Bronchial epithelial cell (primary cell): ENCODE measurements at regions not wholly inside any gene's neighbourhood (a gene's known extent, or its start where the extent isn't known, plus 50 kb on each side); places are given as distances from the start of the nearest gene placed in this dataset.

ENCODE experiments used
- DNase-seq: peaks from one replicate; pipeline ENCODE4 v3.0.0-alpha.2; 2010; ENCODE audit warnings: low read depth
- FAIRE-seq: peaks from 2 replicates; lab custom pipeline; 2011; peaks lifted over from hg19 to GRCh38; lab: Jason Lieb, UNC
- H3K27me3 ChIP-seq: 2 replicates; pipeline ENCODE4 v1.5.1; 2011; ENCODE audit warnings: low read length; ENCODE audit not compliant: control insufficient read depth, insufficient read depth
- H3K36me3 ChIP-seq: 2 replicates; pipeline ENCODE4 v1.5.1; 2011; ENCODE audit warnings: low read length; ENCODE audit not compliant: control insufficient read depth, insufficient read depth
- H3K4me3 ChIP-seq: 2 replicates; pipeline ENCODE4 v1.5.1; 2011; ENCODE audit warnings: mild to moderate bottlenecking, low read depth, low read length, control low read depth
- CTCF ChIP-seq: IDR thresholded peaks from 2 replicates; pipeline ENCODE4 v1.5.1; 2011; ENCODE audit warnings: mild to moderate bottlenecking, moderate library complexity, low read length, control low read depth, inconsistent platforms; ENCODE audit not compliant: insufficient read depth, severe bottlenecking

GRCh38 chr6:153208706-153209105 lies 77.6 kb upstream of the RGS17 start:
- no peak for FAIRE-seq

GRCh38 chr6:153207617-153208016 lies 76.5 kb upstream of the RGS17 start:
- no peaks in the 10 kb centered on the region for H3K36me3 ChIP-seq
- H3K27me3 ChIP-seq: no peaks in the 10 kb centered on the region
- no peak overlapping the region for H3K4me3 ChIP-seq
- DNase-seq: no peak
- TF ChIP-seq CTCF: no peak
- no peak for FAIRE-seq

More at GRCh38 chr6:153208706-153209105, 77.6 kb upstream of the RGS17 start:
- H3K36me3 ChIP-seq: no peaks in the 10 kb centered on the region
- no peak for DNase-seq
- no peaks in the 10 kb centered on the region for H3K27me3 ChIP-seq
- no peak for TF ChIP-seq CTCF
- H3K4me3 ChIP-seq: no peak overlapping the region

- no peak for FAIRE-seq
- Histone ChIP-seq H3K4me3 (no peak overlapping the region), H3K36me3 (no peaks in the 10 kb centered on the region), H3K27me3 (no peaks in the 10 kb centered on the region)
- TF ChIP-seq CTCF: no peak
- DNase-seq: no peak
These were observed 75.9 kb upstream of the RGS17 start for GRCh38 chr6:153207006-153207405.

- DNase-seq: no peak
- FAIRE-seq: no peak
- no peaks in the 10 kb centered on the region for H3K27me3 ChIP-seq
These were observed 62.1 kb upstream of the RGS17 start for GRCh38 chr6:153192943-153193885.

GRCh38 chr6:153183925-153184324 lies 52.8 kb upstream of the RGS17 start:
- Histone ChIP-seq H3K27me3 (no peaks in the 10 kb centered on the region), H3K36me3 (no peaks in the 10 kb centered on the region), H3K4me3 (no peak overlapping the region)
- DNase-seq: no peak
- TF ChIP-seq CTCF: no peak
- no peak for FAIRE-seq

More at GRCh38 chr6:153192943-153193885, 62.1 kb upstream of the RGS17 start:
- Histone ChIP-seq H3K4me3 (no peak overlapping the region), H3K36me3 (no peaks in the 10 kb centered on the region)
- TF ChIP-seq CTCF: no peak
